ENCODE measurements at regions not wholly inside any gene's neighbourhood (a gene's known extent, or its start where the extent isn't known, plus 50 kb on each side); places are given as distances from the start of the nearest gene placed in this dataset.

- H3K4me3 ChIP-seq (ENCODE audit: low read depth, low read length) = no peak overlapping the region
- DNase-seq (ENCODE audit: low read depth) = no peak
These were observed 153.3 kb upstream of the LNX1 start for GRCh38 chr4:53744446-53745160.

- peak; percentile 26 for DNase-seq (ENCODE audit: low read depth)
- no peak overlapping the region for H3K4me3 ChIP-seq (ENCODE audit: low read depth, low read length)
These were observed 143.5 kb upstream of the LNX1 start for GRCh38 chr4:53734584-53735353.

GRCh38 chr4:53734182-53734581 is 142.9 kb upstream of the LNX1 start:
- no peak for DNase-seq (ENCODE audit: low read depth)
- no peak overlapping the region for H3K4me3 ChIP-seq (ENCODE audit: low read depth, low read length)

- no peak overlapping the region for H3K4me3 ChIP-seq (ENCODE audit: low read depth, low read length)
- no peak for DNase-seq (ENCODE audit: low read depth)
These were observed 141.4 kb upstream of the LNX1 start for GRCh38 chr4:53732661-53733060.

GRCh38 chr4:53730031-53730805 is 138.9 kb upstream of the LNX1 start:
- DNase-seq (ENCODE audit: low read depth) = no peak
- H3K4me3 ChIP-seq (ENCODE audit: low read depth, low read length) = no peak overlapping the region

GRCh38 chr4:53722110-53722509 is 130.8 kb upstream of the LNX1 start:
- no peak for DNase-seq (ENCODE audit: low read depth)
- no peak overlapping the region for H3K4me3 ChIP-seq (ENCODE audit: low read depth, low read length)

GRCh38 chr4:53721263-53721662 is 130.0 kb upstream of the LNX1 start:
- no peak overlapping the region for H3K4me3 ChIP-seq (ENCODE audit: low read depth, low read length)
- no peak for DNase-seq (ENCODE audit: low read depth)

- no peak for DNase-seq (ENCODE audit: low read depth)
- no peak overlapping the region for H3K4me3 ChIP-seq (ENCODE audit: low read depth, low read length)
These were observed 129.5 kb upstream of the LNX1 start for GRCh38 chr4:53720776-53721175.

- no peak overlapping the region for H3K4me3 ChIP-seq (ENCODE audit: low read depth, low read length)
- peak; percentile 16 for DNase-seq (ENCODE audit: low read depth)
These were observed 125.8 kb upstream of the LNX1 start for GRCh38 chr4:53717064-53717549.

- no peak for DNase-seq (ENCODE audit: low read depth)
These were observed 125.3 kb upstream of the LNX1 start for GRCh38 chr4:53716471-53717063.

GRCh38 chr4:53716011-53716410 is 124.7 kb upstream of the LNX1 start:
- H3K4me3 ChIP-seq (ENCODE audit: low read depth, low read length) = no peak overlapping the region
- no peak for DNase-seq (ENCODE audit: low read depth)

More at GRCh38 chr4:53716471-53717063, 125.3 kb upstream of the LNX1 start:
- H3K4me3 ChIP-seq (ENCODE audit: low read depth, low read length) = no peak overlapping the region

GRCh38 chr4:53714236-53715140 is 123.2 kb upstream of the LNX1 start:
- peak; percentile 12 for DNase-seq (ENCODE audit: low read depth)
- no peak overlapping the region for H3K4me3 ChIP-seq (ENCODE audit: low read depth, low read length)

- no peak overlapping the region for H3K4me3 ChIP-seq (ENCODE audit: low read depth, low read length)
- DNase-seq (ENCODE audit: low read depth) = no peak
These were observed 122.5 kb upstream of the LNX1 start for GRCh38 chr4:53713767-53714166.

GRCh38 chr4:53713296-53713695 is 122.0 kb upstream of the LNX1 start:
- DNase-seq (ENCODE audit: low read depth) = peak; percentile 71
- H3K4me3 ChIP-seq (ENCODE audit: low read depth, low read length) = no peak overlapping the region

GRCh38 chr4:53712408-53713020 is 121.2 kb upstream of the LNX1 start:
- DNase-seq (ENCODE audit: low read depth) = no peak
- H3K4me3 ChIP-seq (ENCODE audit: low read depth, low read length) = no peak overlapping the region

- no peak overlapping the region for H3K4me3 ChIP-seq (ENCODE audit: low read depth, low read length)
- DNase-seq (ENCODE audit: low read depth) = peak; percentile 26
These were observed 120.6 kb upstream of the LNX1 start for GRCh38 chr4:53711926-53712325.

- DNase-seq (ENCODE audit: low read depth) = no peak
These were observed 118.4 kb upstream of the LNX1 start for GRCh38 chr4:53709693-53710092.

GRCh38 chr4:53707491-53707890 is 116.2 kb upstream of the LNX1 start:
- no peak overlapping the region for H3K4me3 ChIP-seq (ENCODE audit: low read depth, low read length)
- no peak for DNase-seq (ENCODE audit: low read depth)

More at GRCh38 chr4:53709693-53710092, 118.4 kb upstream of the LNX1 start:
- H3K4me3 ChIP-seq (ENCODE audit: low read depth, low read length) = no peak overlapping the region

Measured in skeletal muscle cell (primary cell).